ENCODE measurements at regions not wholly inside any gene's neighbourhood (a gene's known extent, or its start where the extent isn't known, plus 50 kb on each side); places are given as distances from the start of the nearest gene placed in this dataset.

GRCh38 chr16:64047207-64047606, 1074.7 kb downstream of the CDH11 start:
- TF ChIP-seq CTCF (IDR thresholded peaks at IDR 0.05) (no peak), POLR2A (IDR thresholded peaks at IDR 0.05) (no peak)
